GM18498 (cell line): ENCODE measurements at regions not wholly inside any gene's neighbourhood (a gene's known extent, or its start where the extent isn't known, plus 50 kb on each side); places are given as distances from the start of the nearest gene placed in this dataset.
A peak's percentile ranks its signal among the peaks of the same experiment; 100 is the strongest.

Experiments
- ATAC-seq: cut with Tn5 transposase; IDR thresholded peaks from one replicate; pipeline ENCODE4 v1.9.1; 2021; ENCODE audit warnings: mild to moderate bottlenecking, moderate library complexity; ENCODE audit not compliant: unreplicated experiment

GRCh38 chr20:10919396-10920140 is 245.8 kb upstream of the JAG1 start:
- ATAC-seq: no peak

- no peak for ATAC-seq
Observed at GRCh38 chr20:10920396-10920795, 246.6 kb upstream of the JAG1 start.

GRCh38 chr20:10921491-10922010 is 247.8 kb upstream of the JAG1 start:
- ATAC-seq: no peak

- ATAC-seq: no peak
Observed at GRCh38 chr20:10922506-10922905, 248.7 kb upstream of the JAG1 start.

- no peak for ATAC-seq
Observed at GRCh38 chr20:10922941-10923340, 249.1 kb upstream of the JAG1 start.

GRCh38 chr20:10924644-10925201 is 250.9 kb upstream of the JAG1 start:
- no peak for ATAC-seq

GRCh38 chr20:10925767-10926166 is 252.0 kb upstream of the JAG1 start:
- ATAC-seq: no peak

GRCh38 chr20:10927011-10927583 is 253.3 kb upstream of the JAG1 start:
- no peak for ATAC-seq

GRCh38 chr20:10927936-10928840 is 254.4 kb upstream of the JAG1 start:
- ATAC-seq: no peak

- ATAC-seq: no peak
Observed at GRCh38 chr20:10928841-10929421, 255.1 kb upstream of the JAG1 start.

- no peak for ATAC-seq
Observed at GRCh38 chr20:10935658-10936402, 262.0 kb upstream of the JAG1 start.

GRCh38 chr20:10936786-10937185 is 263.0 kb upstream of the JAG1 start:
- ATAC-seq: no peak

GRCh38 chr20:10939331-10939941 is 265.6 kb upstream of the JAG1 start:
- ATAC-seq: no peak

- peak; percentile 99 for ATAC-seq
Observed at GRCh38 chr20:10940941-10941340, 267.1 kb upstream of the JAG1 start.

GRCh38 chr20:10943686-10944265 is 270.0 kb upstream of the JAG1 start:
- no peak for ATAC-seq

- ATAC-seq: no peak
Observed at GRCh38 chr20:10946124-10946880, 272.5 kb upstream of the JAG1 start.

GRCh38 chr20:10947726-10948125 is 273.9 kb upstream of the JAG1 start:
- no peak for ATAC-seq

GRCh38 chr20:10949930-10950783 is 276.4 kb upstream of the JAG1 start:
- no peak for ATAC-seq
